HepG2 (cell line): ENCODE measurements at regions not wholly inside any gene's neighbourhood (a gene's known extent, or its start where the extent isn't known, plus 50 kb on each side); places are given as distances from the start of the nearest gene placed in this dataset.

Experiments used
- ATAC-seq: fragments of 200-7000 bp; cut with Tn5 transposase; 3 replicates; pipeline ENCODE4 v1.9.1; 2020; ENCODE audit warnings: mild to moderate bottlenecking, moderate library complexity
- BruUV-seq: library from RNA; stranded (reverse); fragments of 400-500 nt; replicated peaks from 2 replicates; lab custom pipeline; 2021; lab: Mats Ljungman, UMichigan
- CTCF ChIA-PET: fragments of 300-600 bp; formaldehyde crosslinking; extraction: SDS; loops from one replicate; lab custom pipeline; 2021; ENCODE audit warnings: low total read pairs, inconsistent platforms, low intra/inter-chr PET ratio; lab: Yijun Ruan, JAX
- POLR2A ChIA-PET: fragments of 350-600 bp; sonication (Branson Sonifier 250); formaldehyde crosslinking; loops from one replicate; lab custom pipeline; 2020; ENCODE audit warnings: antibody characterized with exemption, inconsistent platforms; lab: Yijun Ruan, JAX
- DNase-seq: peaks from one replicate; pipeline ENCODE4 v3.0.0-alpha.2; 2015; ENCODE audit warnings: low spot score
- FAIRE-seq: peaks from 3 replicates; lab custom pipeline; 2011; peaks lifted over from hg19 to GRCh38; lab: Jason Lieb, UNC
- H2AFZ ChIP-seq: one replicate; pipeline ENCODE4 v1.6.1; 2011; ENCODE audit warnings: low read length, inconsistent platforms
- H3K27ac ChIP-seq: fragments of 300-600 bp; 3 replicates; pipeline ENCODE4 v1.8.0; 2011; ENCODE audit warnings: mixed run types, mild to moderate bottlenecking, mixed read lengths, low read length, inconsistent platforms; ENCODE audit not compliant: insufficient read depth; ENCODE audit errors: extremely low read length
- H3K27me3 ChIP-seq, 2 experiments: fragments of 200-600 bp in 1 of 2; 2 replicates in 1 of 2; 3 replicates in 1 of 2; pipeline versions ENCODE4 v1.6.0 to v1.8.0; 2011; ENCODE audit warnings: low read length in 2 of 2, mild to moderate bottlenecking in 2 of 2, moderate library complexity in 2 of 2, inconsistent platforms in 1 of 2; ENCODE audit not compliant: insufficient read depth in 2 of 2, control insufficient read depth in 1 of 2
- H3K36me3 ChIP-seq, 2 experiments: fragments of 200-600 bp in 1 of 2; replicated peaks in 1 of 2; 2 replicates in 1 of 2; 3 replicates in 1 of 2; pipeline versions ENCODE4 v1.5.1 to v1.8.0; 2011; ENCODE audit warnings: low read length in 2 of 2, inconsistent platforms in 1 of 2; ENCODE audit not compliant: insufficient read depth in 2 of 2, control insufficient read depth in 1 of 2
- H3K4me1 ChIP-seq: 2 replicates; pipeline ENCODE4 v1.5.1; 2012; ENCODE audit warnings: low read length, inconsistent platforms; ENCODE audit not compliant: insufficient read depth
- H3K4me2 ChIP-seq: 2 replicates; pipeline ENCODE4 v1.6.0; 2011; ENCODE audit warnings: low read depth, low read length, inconsistent platforms
- H3K4me3 ChIP-seq, 3 experiments: fragments of 200-600 bp in 1 of 3; sonication (generic), shearing (Covaris generic) in 1 of 3; replicated peaks in 1 of 3; 2 replicates each; pipeline ENCODE4 v1.5.1; 2011 to 2016; ENCODE audit warnings: low read length in 3 of 3, inconsistent platforms in 2 of 3, low read depth in 2 of 3, mild to moderate bottlenecking in 2 of 3, control low read depth in 1 of 3, mixed read lengths in 1 of 3; ENCODE audit not compliant: insufficient read depth in 1 of 3
- H3K79me2 ChIP-seq: one replicate; pipeline ENCODE4 v1.6.1; 2011; ENCODE audit warnings: low read length, inconsistent platforms; ENCODE audit not compliant: insufficient read depth
- H3K9ac ChIP-seq: 2 replicates; pipeline ENCODE4 v1.6.0; 2011; ENCODE audit warnings: mild to moderate bottlenecking, low read depth, low read length, inconsistent platforms; ENCODE audit not compliant: insufficient read depth
- H3K9me3 ChIP-seq: 2 replicates; pipeline ENCODE4 v1.5.1; 2012; ENCODE audit warnings: mild to moderate bottlenecking, low read length
- H4K20me1 ChIP-seq: 2 replicates; pipeline ENCODE4 v1.6.0; 2011; ENCODE audit warnings: inconsistent platforms, mild to moderate bottlenecking, low read length, moderate library complexity; ENCODE audit not compliant: insufficient read depth
- ATF6 ChIP-seq: sonication (generic); formaldehyde crosslinking; conservative IDR thresholded peaks from 2 replicates; pipeline ENCODE4 v1.4.0; 2020; ENCODE audit warnings: missing genetic modification reagents
- BHLHE40 ChIP-seq: IDR thresholded peaks from 2 replicates; pipeline ENCODE4 v1.6.1; 2011; ENCODE audit warnings: low read length, improper control_type of control experiment
- CC2D1A ChIP-seq: sonication (generic); formaldehyde crosslinking; IDR thresholded peaks from 2 replicates; pipeline ENCODE4 v1.8.1; 2023; ENCODE audit warnings: mild to moderate bottlenecking, missing genetic modification reagents
- EEA1 ChIP-seq: sonication (generic); formaldehyde crosslinking; IDR thresholded peaks from 2 replicates; pipeline ENCODE4 v1.5.1; 2020; ENCODE audit warnings: mild to moderate bottlenecking, missing genetic modification reagents, borderline replicate concordance
- HNRNPH1 ChIP-seq: fragments of 200-400 bp; formaldehyde crosslinking; optimal IDR thresholded peaks from 2 replicates; pipeline ENCODE3; 2017; ENCODE audit warnings: mild to moderate bottlenecking, low read depth, low read length
- RCOR2 ChIP-seq: IDR thresholded peaks from 2 replicates; pipeline ENCODE4 v1.6.1; 2016; ENCODE audit warnings: missing biosample characterization, missing genetic modification reagents
- ZKSCAN1 ChIP-seq: fragments of 150-350 bp; IDR thresholded peaks from 2 replicates; pipeline ENCODE4 v1.6.1; 2014; ENCODE audit warnings: low read length
- ZNF232 ChIP-seq: sonication (generic); formaldehyde crosslinking; IDR thresholded peaks from 2 replicates; pipeline ENCODE4 v1.4.0; 2020; ENCODE audit warnings: missing genetic modification reagents, borderline replicate concordance
- ZNF619 ChIP-seq: sonication (generic); formaldehyde crosslinking; IDR thresholded peaks from 2 replicates; pipeline ENCODE4 v1.4.0; 2020; ENCODE audit warnings: mild to moderate bottlenecking, missing genetic modification reagents
- ZNF839 ChIP-seq: sonication (generic); formaldehyde crosslinking; IDR thresholded peaks from 2 replicates; pipeline ENCODE4 v1.4.0; 2020; ENCODE audit warnings: missing genetic modification reagents, mild to moderate bottlenecking, borderline replicate concordance
- WGBS: methylation state at CpG from one replicate; pipeline ENCODE4 v1.1.6; 2017; ENCODE audit warnings: low lambda C conversion rate; 5-methylcytosine and 5-hydroxymethylcytosine counted together
- in situ Hi-C: cut with HindIII; loops from 2 replicates; pipeline ENCODE4 v1.10.0; 2017; ENCODE audit warnings: low pct_unique_long_range_greater_than_20kb; ENCODE audit not compliant: extremely low pct_ligation_motif_present
- intact Hi-C: fragments of 100-400 bp; cut with micrococcal nuclease; formaldehyde crosslinking; loops from one replicate; pipeline ENCODE4 v1.10.0; 2022; ENCODE audit not compliant: unreplicated experiment

- H3K4me2 ChIP-seq = no peak overlapping the region
- no peak for ATAC-seq
- 25% methylated on average over 3 of the region's 3 CpGs for WGBS
These were observed 152.0 kb downstream of the ZNF22 start for GRCh38 chr10:45152726-45153125.

GRCh38 chr10:45154502-45154901 lies 153.8 kb downstream of the ZNF22 start:
- Histone ChIP-seq H3K27me3 (peaks cover 7 to 10% of the 10 kb centered on the region in 2 experiments; a peak in 3 of 5 replicates), H3K79me2 (no peaks in the 10 kb centered on the region), H3K36me3 (no peaks in the 10 kb centered on the region), H3K27ac (no peak overlapping the region), H3K4me2 (no peak overlapping the region), H2AFZ (no peak overlapping the region), H3K4me3 (no peak overlapping the region), H3K9ac (no peak overlapping the region), H3K9me3 (no peaks in the 10 kb centered on the region), H4K20me1 (no peaks in the 10 kb centered on the region), H3K4me1 (no peaks in the 10 kb centered on the region)
- BruUV-seq = no TSS peak
- no peak for DNase-seq
- in situ Hi-C loops (no loop called here), intact Hi-C loops (no loop called here)
- ChIA-PET CTCF (no interaction called here), POLR2A (no interaction called here)
- FAIRE-seq = no peak
- no peak for TF ChIP-seq CC2D1A
- TF ChIP-seq ZKSCAN1 = no peak
- no peak for TF ChIP-seq RCOR2 (CRISPR knock-in tag)
- TF ChIP-seq ZNF619 (CRISPR knock-in tag) = no peak
- no peak for TF ChIP-seq ATF6
- no peak for ATAC-seq
- whole genome bisulfite sequencing = 24% methylated on average over 3 of the region's 3 CpGs

More at GRCh38 chr10:45152726-45153125, 152.0 kb downstream of the ZNF22 start:
- DNase-seq (no peak), FAIRE-seq (no peak)
- no peaks in the 10 kb centered on the region for H3K36me3 ChIP-seq
- H3K4me3 ChIP-seq = no peak overlapping the region
- in situ Hi-C loops (no loop called here), intact Hi-C loops (no loop called here)
- no peaks in the 10 kb centered on the region for H3K79me2 ChIP-seq
- no TSS peak for BruUV-seq
- H3K27me3 ChIP-seq = peaks cover 7 to 10% of the 10 kb centered on the region in 2 experiments; a peak in 2 of 5 replicates
- no peaks in the 10 kb centered on the region for H3K9me3 ChIP-seq
- ChIA-PET POLR2A (no interaction called here), CTCF (no interaction called here)
- H3K4me1 ChIP-seq = no peaks in the 10 kb centered on the region
- no peaks in the 10 kb centered on the region for H4K20me1 ChIP-seq
- H2AFZ ChIP-seq = no peak overlapping the region
- TF ChIP-seq BHLHE40 = no peak
- TF ChIP-seq EEA1 (CRISPR knock-in tag) = no peak
- no peak for TF ChIP-seq HNRNPH1
- TF ChIP-seq ZNF839 (CRISPR knock-in tag) = no peak
- no peak for TF ChIP-seq ZNF232 (CRISPR knock-in tag)
- H3K27ac ChIP-seq = no peak overlapping the region
- H3K9ac ChIP-seq = no peak overlapping the region
